ENCODE measurements at regions not wholly inside any gene's neighbourhood (a gene's known extent, or its start where the extent isn't known, plus 50 kb on each side); places are given as distances from the start of the nearest gene placed in this dataset.

DNA sequence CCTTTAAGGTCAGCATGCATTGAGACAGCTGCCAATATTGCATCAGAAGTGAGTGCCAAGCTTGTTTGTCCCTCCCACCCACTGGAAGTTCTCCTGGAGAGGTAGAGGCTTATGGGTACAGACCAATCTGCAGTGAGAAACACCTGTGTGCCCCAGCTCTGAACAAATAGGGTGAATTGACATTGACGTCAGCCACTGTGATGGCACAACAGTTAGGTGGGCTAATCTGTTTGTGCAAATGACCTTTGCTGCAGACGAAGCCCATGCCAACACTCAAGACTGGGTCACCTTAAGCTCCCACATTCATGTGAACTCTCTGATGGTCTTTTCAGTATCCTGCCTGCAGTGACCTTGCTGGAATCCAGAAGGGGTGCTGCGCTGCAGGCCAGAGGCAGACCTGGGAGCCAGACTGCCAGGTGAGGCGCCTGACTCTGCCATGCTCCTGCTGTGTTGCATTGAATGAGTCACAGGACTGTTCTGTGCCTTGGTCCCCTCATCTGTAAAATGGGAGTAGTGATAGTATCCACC, 99.9 kb downstream of the ALDH8A1 start:
- CTCF ChIA-PET (ENCODE audit: low intra/inter-chr PET ratio): no interaction called here

GRCh38 chr6:134848076-134848475, 101.8 kb downstream of the ALDH8A1 start:
- no peak overlapping the region for H2AFZ ChIP-seq (ENCODE audit: low read depth, low read length)
- no peak for DNase-seq (ENCODE audit: extremely low read depth in 1 of 4, low spot score in 3 of 4)
- 0 out of 2 replicates have a peak, but pooled peaks cover 4% of the 10 kb centered on the region for H4K20me1 ChIP-seq (replicated peaks; ENCODE audit: control insufficient read depth, insufficient read depth, low read length)
- WGBS (ENCODE audit: insufficient coverage, low coverage, missing lambda C conversion rate): 1% methylated on average over 6 of the region's 6 CpGs
- H3K4me1 ChIP-seq (replicated peaks in 1 of 2; ENCODE audit: control insufficient read depth in 2 of 2, insufficient read depth in 2 of 2, low read length in 2 of 2): no peaks in the 10 kb centered on the region
- no TSS peak for BruUV-seq (replicated peaks)
- in situ Hi-C loops (cut with MboI) (no loop called here), intact Hi-C loops (cut with micrococcal nuclease) (no loop called here)
- H3K9me3 ChIP-seq (replicated peaks; ENCODE audit: control insufficient read depth, insufficient read depth, low read depth, low read length): no peaks in the 10 kb centered on the region
- H3K27me3 ChIP-seq (ENCODE audit: control insufficient read depth in 2 of 2, insufficient read depth in 2 of 2, low read length in 2 of 2): peaks cover 44 to 56% of the 10 kb centered on the region in 2 experiments
- no peaks in the 10 kb centered on the region for H3K9me1 ChIP-seq (ENCODE audit: control insufficient read depth, insufficient read depth, low read length)
- H3K36me3 ChIP-seq (ENCODE audit: control insufficient read depth, insufficient read depth, low read length): no peaks in the 10 kb centered on the region
- ATAC-seq: no peak
- POLR2A ChIA-PET: interaction anchor here (1.0 kb wide), 1 partner anchor 10 kb away, joined by 4 read pairs; no protein-coding TSS in a partner anchor
- CTCF ChIA-PET (ENCODE audit: low intra/inter-chr PET ratio): no interaction called here
- no peak for FAIRE-seq
- no peak overlapping the region for H3K4me2 ChIP-seq (ENCODE audit: insufficient read depth, low read length)
- no peak overlapping the region for H3K4me3 ChIP-seq
- H3K79me2 ChIP-seq (ENCODE audit: control insufficient read depth, insufficient read depth, low read length): no peaks in the 10 kb centered on the region
- H3K27ac ChIP-seq (ENCODE audit: extremely low read depth, low read depth, low read length): no peak overlapping the region
- H3K9ac ChIP-seq (ENCODE audit: insufficient read depth in 1 of 2, low read depth in 2 of 2, low read length in 2 of 2): no peak overlapping the region; a peak in 1 of 4 replicates
- TF ChIP-seq GATA2 (CRISPR knock-in tag; IDR thresholded peaks at IDR 0.05) (no peak), ETS2 (tag; IDR thresholded peaks at IDR 0.05; ENCODE audit: borderline replicate concordance, poor library complexity, severe bottlenecking) (no peak), ZNF197 (CRISPR knock-in tag; IDR thresholded peaks at IDR 0.05; ENCODE audit: low read depth) (no peak), TOE1 (IDR thresholded peaks at IDR 0.05; ENCODE audit: borderline replicate concordance) (no peak), TOE1 (CRISPR knock-in tag; IDR thresholded peaks at IDR 0.05; ENCODE audit: borderline replicate concordance, low read depth) (no peak), SRSF9 (IDR thresholded peaks at IDR 0.05; ENCODE audit: borderline replicate concordance, low read depth, low read length) (no peak), NFE2L1 (tag; IDR thresholded peaks at IDR 0.05; ENCODE audit: borderline replicate concordance, low read depth) (no peak), RBM14 (IDR thresholded peaks at IDR 0.05; ENCODE audit: borderline replicate concordance, insufficient read depth, low read depth, low read length) (no peak), RBM39 (optimal IDR thresholded peaks at IDR 0.05; ENCODE audit: low read depth, low read length) (no peak)
- TF ChIP-seq, protein P1, sequence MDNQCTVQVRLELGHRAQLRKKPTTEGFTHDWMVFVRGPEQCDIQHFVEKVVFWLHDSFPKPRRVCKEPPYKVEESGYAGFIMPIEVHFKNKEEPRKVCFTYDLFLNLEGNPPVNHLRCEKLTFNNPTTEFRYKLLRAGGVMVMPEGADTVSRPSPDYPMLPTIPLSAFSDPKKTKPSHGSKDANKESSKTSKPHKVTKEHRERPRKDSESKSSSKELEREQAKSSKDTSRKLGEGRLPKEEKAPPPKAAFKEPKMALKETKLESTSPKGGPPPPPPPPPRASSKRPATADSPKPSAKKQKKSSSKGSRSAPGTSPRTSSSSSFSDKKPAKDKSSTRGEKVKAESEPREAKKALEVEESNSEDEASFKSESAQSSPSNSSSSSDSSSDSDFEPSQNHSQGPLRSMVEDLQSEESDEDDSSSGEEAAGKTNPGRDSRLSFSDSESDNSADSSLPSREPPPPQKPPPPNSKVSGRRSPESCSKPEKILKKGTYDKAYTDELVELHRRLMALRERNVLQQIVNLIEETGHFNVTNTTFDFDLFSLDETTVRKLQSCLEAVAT (IDR thresholded peaks at IDR 0.05): no peak

More for the DNA sequence above, 99.9 kb downstream of the ALDH8A1 start:
- no peak for DNase-seq (ENCODE audit: extremely low read depth in 1 of 4, low spot score in 3 of 4)
- Histone ChIP-seq H3K27ac (ENCODE audit: extremely low read depth, low read depth, low read length) (no peak overlapping the region), H3K79me2 (ENCODE audit: control insufficient read depth, insufficient read depth, low read length) (no peaks in the 10 kb centered on the region), H2AFZ (ENCODE audit: low read depth, low read length) (no peak overlapping the region), H3K4me3 (no peak overlapping the region), H3K4me1 (replicated peaks in 1 of 2; ENCODE audit: control insufficient read depth in 2 of 2, insufficient read depth in 2 of 2, low read length in 2 of 2) (no peaks in the 10 kb centered on the region), H3K9me1 (ENCODE audit: control insufficient read depth, insufficient read depth, low read length) (no peaks in the 10 kb centered on the region), H3K9me3 (replicated peaks; ENCODE audit: control insufficient read depth, insufficient read depth, low read depth, low read length) (no peaks in the 10 kb centered on the region), H3K9ac (ENCODE audit: insufficient read depth in 1 of 2, low read depth in 2 of 2, low read length in 2 of 2) (no peak overlapping the region), H3K27me3 (ENCODE audit: control insufficient read depth in 2 of 2, insufficient read depth in 2 of 2, low read length in 2 of 2) (peaks cover 43 to 48% of the 10 kb centered on the region in 2 experiments), H3K4me2 (ENCODE audit: insufficient read depth, low read length) (no peak overlapping the region), H4K20me1 (replicated peaks; ENCODE audit: control insufficient read depth, insufficient read depth, low read length) (no peaks in the 10 kb centered on the region), H3K36me3 (ENCODE audit: control insufficient read depth, insufficient read depth, low read length) (no peaks in the 10 kb centered on the region)
- POLR2A ChIA-PET: no interaction called here
- in situ Hi-C loops (cut with MboI): no loop called here
- no peak for ATAC-seq
- WGBS (ENCODE audit: insufficient coverage, low coverage, missing lambda C conversion rate): 0% methylated on average over 4 of the region's 4 CpGs
- no TSS peak for BruUV-seq (replicated peaks)
- no peak for TF ChIP-seq CEBPG (CRISPR knock-in tag; IDR thresholded peaks at IDR 0.05)
- TF ChIP-seq CEBPG (tag; conservative IDR thresholded peaks at IDR 0.05 in 1 of 2, IDR thresholded peaks at IDR 0.05 in 1 of 2): 0 out of 4 replicates have a peak, but pooled peaks of 1 of the 2 experiments have one; percentile 16
- no peak for TF ChIP-seq POU5F1 (IDR thresholded peaks at IDR 0.05; ENCODE audit: borderline replicate concordance, low read depth, low read length, partially characterized antibody)
- no peak for TF ChIP-seq POLR2G (IDR thresholded peaks at IDR 0.05; ENCODE audit: low read depth, low read length)
- TF ChIP-seq RBFOX2 (IDR thresholded peaks at IDR 0.05; ENCODE audit: low read depth, low read length): no peak
- TF ChIP-seq GATA2 (CRISPR knock-in tag; IDR thresholded peaks at IDR 0.05): no peak
- TF ChIP-seq, protein P2, sequence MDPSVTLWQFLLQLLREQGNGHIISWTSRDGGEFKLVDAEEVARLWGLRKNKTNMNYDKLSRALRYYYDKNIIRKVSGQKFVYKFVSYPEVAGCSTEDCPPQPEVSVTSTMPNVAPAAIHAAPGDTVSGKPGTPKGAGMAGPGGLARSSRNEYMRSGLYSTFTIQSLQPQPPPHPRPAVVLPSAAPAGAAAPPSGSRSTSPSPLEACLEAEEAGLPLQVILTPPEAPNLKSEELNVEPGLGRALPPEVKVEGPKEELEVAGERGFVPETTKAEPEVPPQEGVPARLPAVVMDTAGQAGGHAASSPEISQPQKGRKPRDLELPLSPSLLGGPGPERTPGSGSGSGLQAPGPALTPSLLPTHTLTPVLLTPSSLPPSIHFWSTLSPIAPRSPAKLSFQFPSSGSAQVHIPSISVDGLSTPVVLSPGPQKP (CRISPR knock-in tag; IDR thresholded peaks at IDR 0.05): no peak
- intact Hi-C loops (cut with micrococcal nuclease): no loop called here
- FAIRE-seq: no peak
